PC-9 (cell line): ENCODE measurements at regions not wholly inside any gene's neighbourhood (a gene's known extent, or its start where the extent isn't known, plus 50 kb on each side); places are given as distances from the start of the nearest gene placed in this dataset.

Experiments used
- EZH2 ChIP-seq: fragments of 200-600 bp; sonication (generic); IDR thresholded peaks from 2 replicates; pipeline ENCODE4 v1.8.0; 2017; ENCODE audit warnings: antibody characterized with exemption, low read depth
- TF ChIP-seq, protein P1 (sequence below): fragments of 200-600 bp; sonication (generic); conservative IDR thresholded peaks from 2 replicates; pipeline ENCODE4 v1.6.1; 2017; ENCODE audit warnings: mixed run types, antibody characterized with exemption, mild to moderate bottlenecking, moderate library complexity

DNA sequence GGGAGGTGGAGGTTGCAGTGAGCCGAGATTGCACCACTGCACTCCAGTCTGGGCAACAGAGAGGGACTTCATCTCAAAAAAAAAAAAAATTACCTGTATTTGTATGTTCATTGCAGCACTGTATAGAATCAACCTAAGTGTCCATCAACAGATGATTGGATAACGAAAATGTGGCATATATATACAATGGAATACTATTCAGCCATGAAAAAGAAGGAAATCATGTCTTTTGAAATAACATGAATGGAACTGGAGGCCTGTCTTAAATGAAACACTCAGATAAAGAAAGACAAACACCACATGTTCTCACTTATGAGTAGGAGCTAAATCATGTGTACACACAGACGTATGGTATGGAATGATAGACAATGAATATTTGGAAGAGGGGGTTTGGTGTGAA, 59.4 kb upstream of the MEF2A start:
- TF ChIP-seq, protein P1, sequence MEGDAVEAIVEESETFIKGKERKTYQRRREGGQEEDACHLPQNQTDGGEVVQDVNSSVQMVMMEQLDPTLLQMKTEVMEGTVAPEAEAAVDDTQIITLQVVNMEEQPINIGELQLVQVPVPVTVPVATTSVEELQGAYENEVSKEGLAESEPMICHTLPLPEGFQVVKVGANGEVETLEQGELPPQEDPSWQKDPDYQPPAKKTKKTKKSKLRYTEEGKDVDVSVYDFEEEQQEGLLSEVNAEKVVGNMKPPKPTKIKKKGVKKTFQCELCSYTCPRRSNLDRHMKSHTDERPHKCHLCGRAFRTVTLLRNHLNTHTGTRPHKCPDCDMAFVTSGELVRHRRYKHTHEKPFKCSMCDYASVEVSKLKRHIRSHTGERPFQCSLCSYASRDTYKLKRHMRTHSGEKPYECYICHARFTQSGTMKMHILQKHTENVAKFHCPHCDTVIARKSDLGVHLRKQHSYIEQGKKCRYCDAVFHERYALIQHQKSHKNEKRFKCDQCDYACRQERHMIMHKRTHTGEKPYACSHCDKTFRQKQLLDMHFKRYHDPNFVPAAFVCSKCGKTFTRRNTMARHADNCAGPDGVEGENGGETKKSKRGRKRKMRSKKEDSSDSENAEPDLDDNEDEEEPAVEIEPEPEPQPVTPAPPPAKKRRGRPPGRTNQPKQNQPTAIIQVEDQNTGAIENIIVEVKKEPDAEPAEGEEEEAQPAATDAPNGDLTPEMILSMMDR, result no peak
- no peak for TF ChIP-seq EZH2
